Muscle of back (tissue), 3 donors: ENCODE measurements at regions not wholly inside any gene's neighbourhood (a gene's known extent, or its start where the extent isn't known, plus 50 kb on each side); places are given as distances from the start of the nearest gene placed in this dataset.
A peak's percentile ranks its signal among the peaks of the same experiment; 100 is the strongest.
"Not testable (repeated sequence)": the region's sequence is repeated elsewhere in the genome, so short reads cannot be mapped to it uniquely, and the experiment has no call there.

Source experiments
- DNase-seq, 3 donors: peaks; one replicate each; pipeline versions ENCODE4 v3.0.0 to v3.0.0-alpha.2; 2013

GRCh38 chr9:71508141-71508540 is 260.2 kb downstream of the CEMIP2 start:
- not testable (repeated sequence) for DNase-seq

DNA sequence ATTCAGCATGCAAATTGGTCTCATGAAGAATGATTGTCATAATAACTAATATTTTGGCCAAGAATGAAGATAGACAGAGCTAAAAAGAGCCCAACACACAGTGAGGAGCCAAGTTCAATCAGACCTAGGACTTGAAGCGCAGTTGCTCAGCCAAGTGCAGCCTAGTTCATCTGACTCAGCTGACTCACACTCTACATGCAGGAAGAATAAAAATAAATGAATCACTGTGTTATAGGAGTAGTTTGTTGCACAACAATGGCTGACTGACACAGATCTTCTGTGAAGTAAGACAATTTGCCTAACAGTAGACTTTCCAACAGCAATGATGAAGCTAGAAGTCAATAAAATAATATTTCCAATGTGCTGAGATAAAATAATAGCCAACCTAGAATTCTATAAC is 261.5 kb downstream of the CEMIP2 start:
- no peak for DNase-seq

DNA sequence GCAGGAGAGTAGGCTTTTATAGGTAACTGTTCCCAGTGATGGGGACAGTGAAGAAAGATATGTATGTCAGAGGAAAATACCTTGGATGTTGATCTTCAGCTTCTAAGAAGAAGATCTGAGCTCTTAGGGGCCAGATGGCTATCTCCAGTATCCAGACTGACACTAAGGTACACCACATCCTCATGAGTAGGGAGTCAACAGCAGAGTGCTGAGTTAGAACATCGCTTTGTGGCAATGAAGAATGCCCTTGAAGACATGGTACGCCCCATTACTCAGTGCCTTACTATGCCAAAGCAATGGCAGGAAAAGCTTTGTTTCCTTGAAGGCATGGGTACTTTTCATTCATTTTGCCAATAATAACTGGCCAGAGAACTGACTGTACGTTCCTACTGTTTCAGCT is 263.7 kb downstream of the CEMIP2 start:
- no peak for DNase-seq

- DNase-seq, result no peak
Observed at GRCh38 chr9:71498691-71499090, 269.6 kb downstream of the CEMIP2 start.

GRCh38 chr9:71490810-71491209 is 277.5 kb downstream of the CEMIP2 start:
- no peak for DNase-seq

GRCh38 chr9:71487061-71487460 is 281.3 kb downstream of the CEMIP2 start:
- peak; percentile 37 to 75 (median 53) for DNase-seq

DNA sequence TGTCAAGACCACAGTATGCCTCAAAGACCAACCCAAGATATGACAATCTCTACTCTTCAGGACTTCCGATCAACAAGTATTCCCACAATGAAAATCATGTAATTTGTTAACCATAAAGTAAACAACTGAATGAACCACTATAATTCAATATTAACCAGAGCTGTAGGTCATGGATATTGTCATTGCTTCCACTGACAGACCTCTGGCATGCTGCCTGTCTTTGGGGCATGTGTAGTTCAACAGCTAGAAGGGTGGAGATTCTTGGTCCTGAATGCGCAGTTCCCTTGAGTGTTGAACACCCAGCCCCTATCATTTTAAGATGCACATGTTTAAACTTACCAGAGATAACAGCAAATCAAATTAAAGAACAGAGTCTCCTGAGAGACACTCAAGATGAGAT is 283.0 kb downstream of the CEMIP2 start:
- no peak for DNase-seq

GRCh38 chr9:71483436-71483835 is 284.9 kb downstream of the CEMIP2 start:
- DNase-seq, result no peak

- DNase-seq, result peak; percentile 38 to 82 (median 53)
Observed at GRCh38 chr9:71479621-71480020, 288.7 kb downstream of the CEMIP2 start.

DNA sequence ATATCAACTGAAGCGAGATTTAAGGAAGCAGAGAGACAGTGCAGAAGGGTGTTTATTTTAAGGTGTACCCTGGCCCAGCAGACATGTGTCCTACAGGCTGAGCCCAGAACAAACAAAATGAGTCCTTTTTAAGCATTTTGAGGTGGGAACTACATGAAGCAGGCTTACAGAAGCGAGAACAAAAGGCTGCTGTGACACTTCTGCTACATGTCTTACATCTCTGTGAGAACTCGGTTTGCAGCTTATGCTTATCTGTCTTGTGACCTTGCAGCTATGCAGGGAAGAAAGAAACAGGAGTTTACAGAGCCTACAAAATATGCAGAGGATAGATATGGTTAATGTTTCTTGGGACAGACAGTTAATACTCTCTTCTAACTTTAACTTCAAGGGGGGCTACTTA is 295.9 kb downstream of the CEMIP2 start:
- no peak for DNase-seq

DNA sequence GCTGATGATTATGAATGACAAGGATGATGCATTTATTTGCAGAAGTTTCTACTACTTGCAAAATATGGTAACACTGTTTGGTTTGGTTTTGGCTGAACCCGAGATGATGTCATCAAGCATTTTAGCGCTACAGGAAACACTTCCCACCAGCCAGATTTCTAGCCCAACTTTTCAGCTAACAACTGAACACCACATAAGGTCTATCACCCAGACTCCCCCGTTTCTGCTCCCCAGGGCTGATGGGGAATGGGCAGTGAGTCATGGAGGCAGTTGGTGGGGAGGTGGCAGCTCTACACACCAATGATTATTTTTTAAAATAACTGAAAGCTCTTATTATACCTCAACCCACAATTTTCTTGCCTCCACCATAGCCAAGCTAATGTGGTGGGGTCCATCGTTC is 302.9 kb downstream of the CEMIP2 start:
- DNase-seq, result no peak

DNA sequence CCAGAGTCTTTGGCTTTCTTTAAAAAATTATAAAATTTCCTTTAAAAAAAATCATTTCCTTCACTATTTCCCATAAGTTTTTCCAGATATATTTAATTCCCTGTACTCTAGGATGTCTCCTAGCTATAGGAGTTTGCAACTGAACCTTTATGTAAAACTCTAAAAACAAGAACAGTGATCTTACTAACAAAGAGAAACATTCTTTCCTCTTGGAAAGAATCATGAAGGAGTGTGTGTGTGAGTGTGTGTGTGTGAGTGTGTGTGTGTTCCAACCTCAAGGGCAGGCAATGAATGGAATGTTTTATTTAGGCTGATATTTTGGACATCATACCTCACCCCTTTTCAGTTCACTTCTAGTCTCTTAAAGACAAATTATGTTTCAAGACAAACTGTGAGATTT is 309.2 kb downstream of the CEMIP2 start:
- no peak for DNase-seq

GRCh38 chr9:71446473-71447411 is 321.6 kb downstream of the CEMIP2 start:
- peak; percentile 76 to 94 (median 83) for DNase-seq

DNA sequence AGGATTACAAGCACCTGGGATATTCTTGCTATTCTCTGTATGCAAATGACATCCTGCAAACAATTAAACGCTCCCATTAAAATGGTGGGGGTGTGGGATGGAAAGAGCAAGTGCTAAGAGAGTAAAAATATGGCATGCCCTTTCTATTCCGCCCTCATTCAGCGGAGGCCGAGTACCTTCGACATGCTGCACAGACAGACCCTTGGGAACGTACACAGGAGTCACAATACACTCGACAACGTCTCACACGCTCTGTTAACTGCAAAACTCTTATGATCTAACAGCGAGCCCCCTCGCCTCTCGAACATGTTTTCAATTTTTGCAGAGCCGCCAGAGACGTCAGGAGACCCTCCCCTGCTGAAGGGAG is 322.2 kb downstream of the CEMIP2 start:
- DNase-seq, result peak in 1 of 3 donors; percentile 1

DNA sequence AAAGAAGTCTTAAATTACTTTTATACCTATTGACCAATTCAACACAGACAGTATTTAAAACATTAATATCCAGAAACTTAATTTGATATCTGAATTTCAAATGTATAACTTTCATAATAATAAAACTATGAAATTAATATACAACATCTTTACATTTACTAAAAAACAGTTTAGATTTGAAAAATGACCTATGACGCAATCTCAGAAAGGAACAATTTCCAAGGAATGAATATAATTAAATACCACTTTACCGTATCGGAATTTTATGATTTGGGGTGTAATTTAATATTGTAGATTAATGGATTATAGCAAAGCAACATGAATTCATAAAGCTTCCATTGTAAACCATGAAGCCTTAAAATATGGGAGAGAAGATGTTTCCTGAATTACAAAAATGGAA is 321.5 kb upstream of the TRPM3 start:
- no peak for DNase-seq

DNA sequence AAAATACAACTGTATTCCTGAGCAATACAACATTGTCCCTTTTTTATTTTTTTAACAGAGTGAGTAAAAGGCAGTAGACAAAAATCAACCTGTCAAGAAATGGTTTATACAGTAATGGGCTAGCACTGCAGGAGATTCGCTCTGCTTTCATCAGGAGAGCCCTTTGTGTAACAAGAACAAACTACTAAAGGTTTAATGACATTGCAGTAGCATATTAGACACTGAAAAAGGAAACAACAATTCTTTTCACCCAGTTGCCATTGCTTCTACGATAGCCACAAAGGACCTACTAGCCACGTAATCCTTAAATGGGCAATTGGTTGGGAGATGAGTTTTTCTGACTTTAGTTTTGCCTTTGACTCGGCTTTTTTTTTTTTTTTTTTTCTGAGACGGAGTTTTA is 319.8 kb upstream of the TRPM3 start:
- no peak for DNase-seq

GRCh38 chr9:71431931-71432330 is 310.5 kb upstream of the TRPM3 start:
- DNase-seq, result no peak

DNA sequence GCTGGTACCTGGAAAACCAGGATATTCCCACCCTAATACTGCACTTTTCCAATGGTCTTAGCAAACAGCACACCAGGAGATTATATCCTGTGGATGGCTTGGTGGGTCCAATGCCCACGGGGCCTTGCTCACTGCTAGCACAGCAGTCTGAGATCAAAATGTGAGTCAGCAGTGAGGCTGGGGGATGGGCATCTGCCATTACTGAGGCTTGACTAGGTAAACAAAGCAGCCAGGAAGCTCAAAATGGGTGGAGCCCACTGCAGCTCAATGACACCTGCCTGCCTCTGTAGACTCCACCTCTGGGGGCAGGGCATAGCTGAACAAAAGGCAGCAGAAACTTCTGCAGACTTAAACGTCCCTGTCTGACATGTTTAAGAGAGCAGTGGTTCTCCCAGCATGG is 285.9 kb upstream of the TRPM3 start:
- not testable (repeated sequence) for DNase-seq

- no peak for DNase-seq
Observed at GRCh38 chr9:71403106-71403505, 281.7 kb upstream of the TRPM3 start.

DNA sequence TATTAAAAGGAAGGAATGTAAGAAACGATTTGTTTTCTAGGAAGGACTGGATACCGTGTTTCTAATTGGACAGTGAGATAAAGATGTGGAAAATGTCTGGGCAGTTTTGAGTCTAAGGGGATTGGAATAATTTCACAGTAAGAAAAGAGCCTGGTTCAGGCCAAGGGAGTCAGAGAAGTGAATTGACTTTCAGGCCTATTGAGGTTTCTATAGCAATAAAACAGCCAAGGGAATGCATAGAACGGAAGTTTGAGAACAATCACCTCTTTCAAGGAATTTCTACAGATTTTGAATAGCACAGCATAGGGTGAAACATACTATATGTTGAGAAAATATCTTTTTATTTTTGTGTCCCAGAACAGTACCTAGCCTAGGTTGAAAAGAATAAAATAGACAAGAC is 271.6 kb upstream of the TRPM3 start:
- no peak for DNase-seq

DNA sequence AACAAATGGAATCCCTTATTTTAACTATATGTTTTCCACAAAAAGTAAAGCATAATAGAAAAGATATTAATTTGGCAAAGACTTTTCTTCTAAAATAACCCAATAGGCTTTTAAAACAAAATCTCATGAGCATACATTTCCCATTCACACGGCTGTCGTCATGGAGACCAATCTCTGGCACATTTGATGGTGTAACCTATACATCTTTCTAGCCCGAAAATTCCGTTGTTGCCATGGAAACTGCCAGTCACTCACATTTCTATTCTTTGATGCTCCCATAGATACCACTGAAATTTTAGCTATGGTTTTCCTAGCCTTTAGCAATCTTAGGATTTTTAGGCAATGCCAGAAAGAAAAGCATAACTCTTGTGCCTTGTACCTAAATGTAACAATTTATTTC is 262.9 kb upstream of the TRPM3 start:
- no peak for DNase-seq

GRCh38 chr9:71383308-71383940 is 262.0 kb upstream of the TRPM3 start:
- no peak for DNase-seq

DNA sequence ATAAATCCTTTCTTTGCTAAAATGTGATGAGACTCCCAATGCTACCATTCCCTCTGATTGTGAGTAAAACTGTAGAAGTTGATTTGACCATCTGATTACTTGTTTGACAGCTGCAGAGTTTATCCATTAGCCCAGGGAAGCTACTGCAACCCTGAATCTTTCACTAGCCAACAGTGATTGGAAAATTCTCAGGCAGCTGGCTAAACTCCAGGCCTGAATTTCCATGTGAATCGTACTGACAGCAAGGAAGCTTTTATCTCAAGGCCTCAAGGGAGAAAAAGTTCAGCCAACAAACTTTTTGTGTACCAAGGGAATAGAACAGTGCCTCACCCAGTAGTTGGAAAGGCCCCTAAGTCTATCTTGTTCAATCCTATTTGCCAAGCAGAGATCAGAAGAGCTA is 246.7 kb upstream of the TRPM3 start:
- no peak for DNase-seq
